LNCaP clone FGC (cell line): ENCODE measurements at regions not wholly inside any gene's neighbourhood (a gene's known extent, or its start where the extent isn't known, plus 50 kb on each side); places are given as distances from the start of the nearest gene placed in this dataset.
"Not testable (repeated sequence)": the region's sequence is repeated elsewhere in the genome, so short reads cannot be mapped to it uniquely, and the experiment has no call there.

Experiments
- DNase-seq: peaks from one replicate; pipeline ENCODE4 v3.0.0-alpha.2; 2011; ENCODE audit warnings: low read depth
- H3K4me3 ChIP-seq: 2 replicates; pipeline ENCODE4 v1.5.1; 2011; ENCODE audit warnings: mild to moderate bottlenecking, low read depth, low read length, control low read depth
- TF ChIP-seq, protein P1 (sequence below): IDR thresholded peaks from 2 replicates; pipeline ENCODE4 v1.5.1; 2012; ENCODE audit warnings: mild to moderate bottlenecking; ENCODE audit not compliant: control insufficient read depth, insufficient read depth; ENCODE audit errors: extremely low read depth

DNA sequence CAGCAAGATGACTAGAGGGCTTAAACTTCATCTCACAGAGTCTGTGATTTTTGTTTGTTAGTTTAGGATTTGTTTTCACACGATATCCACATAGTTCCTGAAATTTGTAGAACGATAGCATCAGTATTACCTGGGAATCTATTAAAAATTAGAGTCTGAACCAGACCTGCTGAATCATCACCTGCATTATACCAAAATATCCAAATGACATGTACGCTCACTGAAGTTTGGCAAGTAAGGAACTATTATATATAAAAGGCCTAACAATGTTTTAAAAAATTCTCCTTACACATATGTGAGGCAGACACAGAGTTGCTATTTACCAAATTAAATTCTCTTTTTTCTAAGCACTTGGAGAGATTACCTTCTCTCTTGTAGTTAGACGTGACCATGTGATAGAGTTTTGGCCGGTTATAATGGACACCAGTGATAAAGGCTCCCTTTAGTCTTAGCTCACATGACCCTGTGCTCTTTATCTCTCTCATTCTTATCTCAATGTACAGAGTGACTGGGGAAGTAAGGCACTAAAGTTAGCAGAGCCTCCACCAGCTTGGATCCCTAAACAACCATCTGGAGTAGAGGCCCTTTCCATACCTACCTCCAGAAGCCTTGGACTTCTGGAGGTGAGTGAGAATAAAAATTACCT lies 363.1 kb downstream of the DSC3 start:
- TF ChIP-seq, protein P1, sequence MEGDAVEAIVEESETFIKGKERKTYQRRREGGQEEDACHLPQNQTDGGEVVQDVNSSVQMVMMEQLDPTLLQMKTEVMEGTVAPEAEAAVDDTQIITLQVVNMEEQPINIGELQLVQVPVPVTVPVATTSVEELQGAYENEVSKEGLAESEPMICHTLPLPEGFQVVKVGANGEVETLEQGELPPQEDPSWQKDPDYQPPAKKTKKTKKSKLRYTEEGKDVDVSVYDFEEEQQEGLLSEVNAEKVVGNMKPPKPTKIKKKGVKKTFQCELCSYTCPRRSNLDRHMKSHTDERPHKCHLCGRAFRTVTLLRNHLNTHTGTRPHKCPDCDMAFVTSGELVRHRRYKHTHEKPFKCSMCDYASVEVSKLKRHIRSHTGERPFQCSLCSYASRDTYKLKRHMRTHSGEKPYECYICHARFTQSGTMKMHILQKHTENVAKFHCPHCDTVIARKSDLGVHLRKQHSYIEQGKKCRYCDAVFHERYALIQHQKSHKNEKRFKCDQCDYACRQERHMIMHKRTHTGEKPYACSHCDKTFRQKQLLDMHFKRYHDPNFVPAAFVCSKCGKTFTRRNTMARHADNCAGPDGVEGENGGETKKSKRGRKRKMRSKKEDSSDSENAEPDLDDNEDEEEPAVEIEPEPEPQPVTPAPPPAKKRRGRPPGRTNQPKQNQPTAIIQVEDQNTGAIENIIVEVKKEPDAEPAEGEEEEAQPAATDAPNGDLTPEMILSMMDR, result no peak
- no peak overlapping the region for H3K4me3 ChIP-seq
- no peak for DNase-seq

DNA sequence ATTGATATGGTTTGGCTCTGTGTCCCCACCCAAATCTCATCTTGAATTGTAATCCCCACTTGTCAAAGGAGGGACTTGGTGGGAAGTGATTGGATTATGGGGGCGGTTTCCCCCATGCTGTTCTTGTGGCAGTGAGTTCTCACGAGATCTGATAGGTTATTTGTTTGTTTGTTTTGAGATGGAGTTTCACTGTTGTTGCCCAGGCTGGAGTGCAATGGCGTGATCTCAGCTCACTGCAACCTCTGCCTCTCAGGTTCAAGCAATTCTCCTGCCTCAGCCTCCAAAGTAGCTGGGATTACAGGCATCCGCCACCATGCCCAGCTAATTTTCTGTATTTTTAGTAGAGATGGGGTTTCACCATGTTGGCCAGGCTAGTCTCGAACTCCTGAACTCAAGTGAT lies 364.7 kb downstream of the DSC3 start:
- H3K4me3 ChIP-seq, DNase-seq: not testable (repeated sequence)

DNA sequence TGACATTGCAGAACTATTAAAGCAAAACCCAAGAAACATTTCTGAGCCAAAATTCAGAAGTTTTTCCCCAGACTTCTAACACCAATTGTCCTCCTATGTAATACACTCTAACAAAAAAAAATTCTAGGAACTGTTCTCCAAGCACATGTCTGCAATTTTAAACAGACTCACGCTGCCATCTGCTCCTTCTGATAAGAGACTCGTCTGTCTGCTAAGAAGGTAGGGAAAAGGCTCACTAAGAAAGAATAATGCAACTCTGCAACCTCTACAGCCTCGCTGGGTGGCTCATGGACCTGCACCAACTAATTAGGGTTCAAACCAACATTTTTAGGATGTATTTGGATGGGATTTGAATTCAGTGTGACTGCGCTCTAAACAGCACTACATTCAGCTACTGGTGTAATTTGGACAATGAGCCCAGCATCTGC lies 366.5 kb downstream of the DSC3 start:
- TF ChIP-seq, protein P1, result no peak
- no peak for DNase-seq
- no peak overlapping the region for H3K4me3 ChIP-seq

DNA sequence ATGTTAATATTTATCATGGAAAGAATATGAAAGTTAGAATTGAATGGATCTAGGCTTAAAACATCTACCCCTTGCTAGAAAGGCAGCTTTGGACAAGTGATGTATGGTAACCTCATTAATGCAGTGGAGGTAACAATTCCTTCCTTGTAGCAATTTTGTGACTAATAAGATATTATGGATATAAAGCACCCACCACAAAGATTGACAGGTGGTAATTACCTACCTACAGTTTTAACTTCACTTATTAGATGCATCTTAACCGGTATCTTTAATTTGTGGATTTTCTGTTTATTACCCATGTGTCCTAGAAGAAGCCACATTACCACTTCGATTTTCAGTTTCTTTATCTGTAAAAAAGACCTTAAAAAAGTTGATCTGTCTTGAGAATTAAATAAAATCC lies 367.0 kb downstream of the DSC3 start:
- TF ChIP-seq, protein P1, result no peak
- no peak for DNase-seq

DNA sequence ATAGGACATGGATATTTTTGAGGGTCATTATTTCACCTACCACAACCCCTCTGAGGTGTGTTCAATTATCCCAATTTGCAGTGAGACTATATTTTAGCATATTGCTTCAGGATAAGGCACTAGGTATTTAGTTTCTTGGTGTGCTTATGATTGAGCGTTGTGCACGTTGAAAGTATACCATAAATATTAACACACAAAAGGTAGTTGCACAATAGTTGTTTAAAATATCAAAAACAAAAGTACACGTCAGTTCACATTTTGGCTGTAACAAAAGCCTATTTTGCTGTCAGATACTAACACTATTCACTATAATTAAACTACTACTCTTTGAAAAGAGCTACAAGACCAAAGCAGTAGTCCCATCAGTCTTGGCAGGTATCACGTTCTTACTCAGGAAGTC lies 367.5 kb downstream of the DSC3 start:
- no peak overlapping the region for H3K4me3 ChIP-seq
- TF ChIP-seq, protein P1, result no peak
- DNase-seq, result no peak

More for the DNA sequence above, 367.0 kb downstream of the DSC3 start:
- no peak overlapping the region for H3K4me3 ChIP-seq

GRCh38 chr18:30674596-30674995 lies 367.9 kb downstream of the DSC3 start:
- no peak for DNase-seq
- TF ChIP-seq, protein P1, result no peak
- H3K4me3 ChIP-seq, result no peak overlapping the region

DNA sequence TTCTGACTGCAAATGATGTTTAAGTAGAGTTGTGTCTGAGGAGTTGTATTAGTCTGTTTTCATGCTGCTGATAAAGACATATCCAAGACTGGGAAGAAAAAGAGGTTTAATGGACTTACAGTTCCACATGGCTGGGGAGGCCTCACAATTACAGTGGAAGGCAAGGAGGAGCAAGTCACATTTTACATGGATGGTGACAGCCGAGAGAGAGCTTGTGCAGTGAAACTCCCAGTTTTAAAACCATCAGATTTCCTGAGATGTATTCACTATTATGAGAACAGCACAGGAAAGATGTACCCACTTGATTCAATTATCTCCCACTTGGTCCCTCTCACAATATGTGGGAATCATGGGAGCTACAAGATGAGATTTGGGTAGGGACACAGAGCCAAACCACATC lies 370.1 kb downstream of the DSC3 start:
- H3K4me3 ChIP-seq, DNase-seq: not testable (repeated sequence)

GRCh38 chr18:30658306-30658705 lies 384.2 kb downstream of the DSC3 start:
- H3K4me3 ChIP-seq, result no peak overlapping the region
- no peak for DNase-seq
- TF ChIP-seq, protein P1, result no peak
